Neural crest cell (in vitro differentiated cells): ENCODE measurements at regions not wholly inside any gene's neighbourhood (a gene's known extent, or its start where the extent isn't known, plus 50 kb on each side); places are given as distances from the start of the nearest gene placed in this dataset.

Experiments used
- DNase-seq: peaks from one replicate; pipeline ENCODE4 v3.0.0; 2021; ENCODE audit warnings: low read depth, mixed read lengths, low spot score
- H3K27ac Mint-ChIP-seq: one replicate; pipeline ENCODE4 v1.8.0; 2021; ENCODE audit warnings: mild to moderate bottlenecking, mixed read lengths; ENCODE audit not compliant: unreplicated experiment
- H3K27me3 Mint-ChIP-seq: 2 replicates; pipeline ENCODE4 v1.8.0; 2021; ENCODE audit warnings: low read depth, mild to moderate bottlenecking, mixed read lengths
- H3K36me3 Mint-ChIP-seq: 2 replicates; pipeline ENCODE4 v1.8.0; 2021; ENCODE audit warnings: low read depth, mild to moderate bottlenecking, mixed read lengths
- H3K4me1 Mint-ChIP-seq: 2 replicates; pipeline ENCODE4 v1.8.0; 2021; ENCODE audit warnings: mixed read lengths
- H3K4me3 Mint-ChIP-seq: one replicate; pipeline ENCODE4 v1.8.0; 2021; ENCODE audit warnings: mild to moderate bottlenecking, mixed read lengths
- H3K9me3 Mint-ChIP-seq: 2 replicates; pipeline ENCODE4 v1.8.0; 2021; ENCODE audit warnings: mixed read lengths
- CTCF ChIP-seq: fragments of 200-600 bp; sonication (generic); conservative IDR thresholded peaks from 2 replicates; pipeline ENCODE4 v1.5.0; 2021; ENCODE audit warnings: antibody characterized with exemption, mild to moderate bottlenecking

- no peak for DNase-seq
- no peaks in the 10 kb centered on the region for H3K36me3 Mint-ChIP-seq
- no peaks in the 10 kb centered on the region for H3K27me3 Mint-ChIP-seq
Measured at GRCh38 chr4:36841583-36842326, 402.8 kb upstream of the NWD2 start.

GRCh38 chr4:36844448-36844847 lies 400.1 kb upstream of the NWD2 start:
- no peaks in the 10 kb centered on the region for H3K27me3 Mint-ChIP-seq
- no peaks in the 10 kb centered on the region for H3K36me3 Mint-ChIP-seq
- H3K4me3 Mint-ChIP-seq = no peak overlapping the region
- H3K9me3 Mint-ChIP-seq = no peaks in the 10 kb centered on the region
- no peak overlapping the region for H3K27ac Mint-ChIP-seq
- TF ChIP-seq CTCF = no peak
- no peak for DNase-seq
- H3K4me1 Mint-ChIP-seq = peaks cover 6% of the 10 kb centered on the region

More at GRCh38 chr4:36841583-36842326, 402.8 kb upstream of the NWD2 start:
- no peak for TF ChIP-seq CTCF
- Mint-ChIP-seq H3K4me3 (no peak overlapping the region), H3K27ac (no peak overlapping the region), H3K4me1 (peaks cover 6% of the 10 kb centered on the region), H3K9me3 (no peaks in the 10 kb centered on the region)

GRCh38 chr4:36852856-36853255 lies 391.7 kb upstream of the NWD2 start:
- Mint-ChIP-seq H3K27ac (peak overlapping the region; percentile 79), H3K9me3 (peaks cover 4% of the 10 kb centered on the region), H3K4me3 (no peak overlapping the region), H3K36me3 (no peaks in the 10 kb centered on the region), H3K4me1 (no peaks in the 10 kb centered on the region), H3K27me3 (no peaks in the 10 kb centered on the region)
- TF ChIP-seq CTCF = no peak
- DNase-seq = no peak

GRCh38 chr4:36854554-36854953 lies 390.0 kb upstream of the NWD2 start:
- no peaks in the 10 kb centered on the region for H3K36me3 Mint-ChIP-seq
- DNase-seq = no peak
- H3K4me1 Mint-ChIP-seq = no peaks in the 10 kb centered on the region
- no peak for TF ChIP-seq CTCF
- H3K27me3 Mint-ChIP-seq = no peaks in the 10 kb centered on the region
- H3K4me3 Mint-ChIP-seq = no peak overlapping the region
- H3K9me3 Mint-ChIP-seq = peaks cover 10% of the 10 kb centered on the region
- H3K27ac Mint-ChIP-seq = no peak overlapping the region

- Mint-ChIP-seq H3K9me3 (peaks cover 3% of the 10 kb centered on the region), H3K4me1 (no peaks in the 10 kb centered on the region), H3K27ac (no peak overlapping the region), H3K4me3 (no peak overlapping the region), H3K36me3 (no peaks in the 10 kb centered on the region), H3K27me3 (no peaks in the 10 kb centered on the region)
- DNase-seq = no peak
- TF ChIP-seq CTCF = no peak
Measured at GRCh38 chr4:36863601-36864000, 380.9 kb upstream of the NWD2 start.
